ENCODE measurements at regions not wholly inside any gene's neighbourhood (a gene's known extent, or its start where the extent isn't known, plus 50 kb on each side); places are given as distances from the start of the nearest gene placed in this dataset.
"Not testable (repeated sequence)": the region's sequence is repeated elsewhere in the genome, so short reads cannot be mapped to it uniquely, and the experiment has no call there.

DNA sequence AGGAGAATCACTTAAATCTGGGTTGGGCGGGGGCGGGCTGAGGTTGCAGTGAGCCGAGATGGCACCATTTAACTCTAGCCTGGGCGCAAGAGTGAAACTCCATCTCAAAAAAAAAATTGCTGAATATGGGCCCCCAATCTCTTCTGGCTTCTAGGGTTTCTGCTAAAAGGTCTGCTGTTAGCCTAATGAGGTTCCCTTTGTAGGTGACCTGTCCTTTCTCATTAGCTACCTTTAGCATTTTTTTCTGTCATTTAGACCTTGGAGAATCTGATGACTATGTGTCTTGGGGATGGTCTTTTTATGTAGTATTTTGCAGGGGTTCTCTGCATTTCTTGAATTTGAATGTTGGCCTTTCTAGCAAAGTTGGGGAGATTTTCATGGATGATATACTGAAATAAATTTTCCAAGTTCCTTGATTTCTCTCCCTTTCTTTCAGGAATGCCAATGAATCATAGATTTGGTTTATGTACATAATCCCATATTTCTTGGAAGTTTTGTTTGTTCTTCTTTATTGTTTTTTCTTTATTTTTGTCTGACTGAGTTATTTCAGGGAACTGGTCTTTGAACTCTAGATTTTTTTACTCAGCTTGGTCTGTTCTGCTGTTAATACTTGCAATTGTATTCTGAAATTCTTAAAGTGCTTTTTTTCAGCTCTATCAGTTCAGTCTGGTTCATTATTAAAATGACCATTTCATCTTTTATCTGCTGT, 181.5 kb downstream of the TTC6 start:
- ChIA-PET POLR2A (no interaction called here), CTCF (no interaction called here)
- TF ChIP-seq ELF4 (IDR thresholded peaks at IDR 0.05) (no peak), SP1 (IDR thresholded peaks at IDR 0.05) (no peak), ARNT (IDR thresholded peaks at IDR 0.05) (no peak), TARDBP (IDR thresholded peaks at IDR 0.05) (no peak), L3MBTL2 (conservative IDR thresholded peaks at IDR 0.05) (no peak), NFRKB (IDR thresholded peaks at IDR 0.05) (no peak), CTBP1 (IDR thresholded peaks at IDR 0.05; ENCODE audit: borderline replicate concordance) (no peak), FOXM1 (IDR thresholded peaks at IDR 0.05; ENCODE audit: borderline replicate concordance) (no peak), LEF1 (IDR thresholded peaks at IDR 0.05; ENCODE audit: borderline replicate concordance) (no peak), FOXA1 (IDR thresholded peaks at IDR 0.05) (no peak), SUZ12 (IDR thresholded peaks at IDR 0.05) (no peak), ZNF384 (IDR thresholded peaks at IDR 0.05) (no peak)
- TF ChIP-seq, protein P1, sequence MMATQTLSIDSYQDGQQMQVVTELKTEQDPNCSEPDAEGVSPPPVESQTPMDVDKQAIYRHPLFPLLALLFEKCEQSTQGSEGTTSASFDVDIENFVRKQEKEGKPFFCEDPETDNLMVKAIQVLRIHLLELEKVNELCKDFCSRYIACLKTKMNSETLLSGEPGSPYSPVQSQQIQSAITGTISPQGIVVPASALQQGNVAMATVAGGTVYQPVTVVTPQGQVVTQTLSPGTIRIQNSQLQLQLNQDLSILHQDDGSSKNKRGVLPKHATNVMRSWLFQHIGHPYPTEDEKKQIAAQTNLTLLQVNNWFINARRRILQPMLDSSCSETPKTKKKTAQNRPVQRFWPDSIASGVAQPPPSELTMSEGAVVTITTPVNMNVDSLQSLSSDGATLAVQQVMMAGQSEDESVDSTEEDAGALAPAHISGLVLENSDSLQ (IDR thresholded peaks at IDR 0.05): no peak
- no peak for DNase-seq (ENCODE audit: extremely low spot score)

DNA sequence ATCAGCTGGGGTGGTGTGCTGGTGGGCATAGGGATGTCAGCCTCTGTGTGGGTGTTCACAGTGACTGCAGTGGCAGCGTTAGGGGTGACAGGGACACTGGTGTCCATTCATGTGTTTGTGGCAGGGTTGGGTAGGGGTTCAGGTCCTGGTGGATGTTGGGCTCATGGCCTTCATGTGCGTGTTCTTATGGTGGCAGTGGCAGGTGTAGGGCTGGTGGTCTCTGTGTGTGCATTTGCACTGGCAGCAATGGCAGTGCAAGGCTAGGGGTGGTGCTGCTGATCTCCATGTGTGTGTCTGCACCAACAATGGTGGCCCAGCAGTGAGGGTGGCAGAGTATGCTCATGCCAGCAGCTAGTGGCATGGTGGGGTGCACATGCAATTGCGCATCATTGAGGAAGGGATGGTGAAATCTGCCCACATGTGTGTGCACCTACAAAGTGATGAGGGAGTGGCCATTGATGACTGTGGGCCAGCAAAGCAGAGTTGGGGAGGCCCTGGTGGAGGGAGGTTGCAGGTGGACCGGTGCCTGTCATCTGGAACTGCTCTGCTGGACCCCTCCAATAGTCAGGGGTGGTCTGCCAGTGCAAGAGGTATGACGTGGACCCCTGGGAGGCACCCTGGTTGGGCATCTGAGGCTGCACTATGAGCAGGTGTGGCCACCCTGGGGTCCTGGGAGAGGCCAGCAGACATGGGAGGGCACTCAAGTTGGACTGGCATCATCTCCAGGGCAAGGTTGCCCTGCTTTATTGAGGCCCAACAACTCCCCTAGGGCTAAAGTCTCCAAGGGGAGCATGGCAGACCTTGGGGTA, 182.9 kb downstream of the TTC6 start:
- no peak for DNase-seq (ENCODE audit: extremely low spot score)
- TF ChIP-seq NFRKB (IDR thresholded peaks at IDR 0.05) (no peak), TARDBP (IDR thresholded peaks at IDR 0.05) (no peak), FOXM1 (IDR thresholded peaks at IDR 0.05; ENCODE audit: borderline replicate concordance) (no peak)
- TF ChIP-seq, protein P1 (IDR thresholded peaks at IDR 0.05): no peak
- CTCF ChIA-PET: no interaction called here
- POLR2A ChIA-PET: no interaction called here

DNA sequence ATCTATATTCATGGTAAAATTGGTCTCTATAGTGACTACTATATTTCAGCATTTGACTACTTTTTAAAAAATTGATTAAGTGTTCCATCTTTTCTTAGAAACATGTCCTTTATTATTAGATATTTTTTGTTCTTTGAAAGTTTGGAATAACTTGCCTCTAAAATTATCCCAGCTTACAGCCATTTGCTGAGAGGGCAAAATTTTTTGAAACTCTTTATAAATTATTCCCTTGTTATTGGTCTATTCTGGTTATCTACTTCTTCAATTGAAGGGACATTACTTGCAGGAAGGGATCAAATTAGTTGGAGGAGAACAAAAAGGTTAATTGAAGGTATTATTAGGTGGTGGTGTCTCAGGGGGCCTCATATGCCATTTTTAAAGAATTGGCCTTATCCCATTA, 184.1 kb downstream of the TTC6 start:
- ChIA-PET POLR2A (no interaction called here), CTCF (no interaction called here)
- DNase-seq (ENCODE audit: extremely low spot score): no peak
- TF ChIP-seq SP1 (IDR thresholded peaks at IDR 0.05) (no peak), ARNT (IDR thresholded peaks at IDR 0.05) (no peak), NFRKB (IDR thresholded peaks at IDR 0.05) (no peak), SUZ12 (IDR thresholded peaks at IDR 0.05) (no peak)

DNA sequence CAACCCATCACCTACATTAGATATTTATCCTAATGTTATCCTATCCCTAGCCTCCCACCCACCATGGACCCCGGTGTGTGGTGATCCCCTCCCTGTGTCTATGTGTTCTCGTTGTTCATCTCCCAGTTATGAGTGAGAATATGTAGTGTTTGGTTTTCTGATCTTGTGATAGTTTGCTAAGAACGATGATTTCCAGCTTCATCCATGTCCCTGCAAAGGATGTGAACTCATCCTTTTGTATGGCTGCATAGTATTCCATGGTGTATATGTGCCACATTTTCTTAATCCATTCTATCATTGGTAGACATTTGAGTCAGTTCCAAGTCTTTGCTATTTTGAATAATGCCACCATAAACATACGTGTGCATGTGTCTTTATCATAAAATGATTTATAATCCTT, 185.3 kb downstream of the TTC6 start:
- DNase-seq (ENCODE audit: extremely low spot score); POLR2A ChIA-PET; CTCF ChIA-PET: not testable (repeated sequence)

DNA sequence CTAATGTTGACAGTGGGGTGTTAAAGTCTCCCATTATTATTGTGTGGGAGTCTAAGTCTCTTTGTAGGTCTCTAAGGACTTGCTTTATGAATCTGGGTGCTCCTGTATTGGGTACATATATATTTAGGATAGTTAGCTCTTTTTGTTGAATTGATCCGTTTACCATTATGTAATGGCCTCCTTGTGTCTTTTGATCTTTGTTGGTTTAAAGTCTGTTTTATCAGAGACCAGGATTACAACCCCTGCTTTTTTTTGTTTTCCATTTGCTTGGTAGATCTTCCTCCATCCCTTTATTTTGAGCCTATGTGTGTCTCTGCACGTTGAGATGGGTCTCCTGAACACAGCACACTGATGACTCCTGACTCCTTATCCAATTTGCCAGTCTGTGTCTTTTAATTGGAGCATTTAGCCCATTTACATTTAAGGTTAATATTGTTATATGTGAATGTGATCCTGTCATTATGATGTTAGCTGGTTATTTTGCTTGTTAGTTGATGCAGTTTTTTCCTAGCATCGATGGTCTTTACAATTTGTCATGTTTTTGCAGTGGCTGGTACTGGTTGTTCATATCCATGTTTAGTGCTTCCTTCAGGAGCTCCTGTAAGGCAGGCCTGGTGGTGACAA, 188.9 kb downstream of the TTC6 start:
- POLR2A ChIA-PET; DNase-seq (ENCODE audit: extremely low spot score); CTCF ChIA-PET: not testable (repeated sequence)

DNA sequence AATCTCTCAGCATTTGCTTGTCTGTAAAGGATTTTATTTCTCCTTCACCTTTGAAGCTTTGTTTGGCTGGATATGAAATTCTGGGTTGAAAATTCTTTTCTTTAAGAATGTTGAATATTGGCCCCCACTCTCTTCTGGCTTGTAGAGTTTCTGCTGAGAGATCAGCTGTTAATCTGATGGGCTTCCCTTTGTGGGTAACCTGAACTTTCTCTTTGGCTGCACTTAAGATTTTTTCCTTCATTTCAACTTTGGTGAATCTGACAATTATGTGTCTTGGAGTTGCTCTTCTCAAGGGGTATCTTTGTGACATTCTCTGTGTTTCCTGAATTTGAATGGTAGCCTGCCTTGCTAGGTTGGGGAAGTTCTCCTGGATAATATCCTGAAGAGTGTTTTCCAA, 189.4 kb downstream of the TTC6 start:
- CTCF ChIA-PET; DNase-seq (ENCODE audit: extremely low spot score); POLR2A ChIA-PET: not testable (repeated sequence)

DNA sequence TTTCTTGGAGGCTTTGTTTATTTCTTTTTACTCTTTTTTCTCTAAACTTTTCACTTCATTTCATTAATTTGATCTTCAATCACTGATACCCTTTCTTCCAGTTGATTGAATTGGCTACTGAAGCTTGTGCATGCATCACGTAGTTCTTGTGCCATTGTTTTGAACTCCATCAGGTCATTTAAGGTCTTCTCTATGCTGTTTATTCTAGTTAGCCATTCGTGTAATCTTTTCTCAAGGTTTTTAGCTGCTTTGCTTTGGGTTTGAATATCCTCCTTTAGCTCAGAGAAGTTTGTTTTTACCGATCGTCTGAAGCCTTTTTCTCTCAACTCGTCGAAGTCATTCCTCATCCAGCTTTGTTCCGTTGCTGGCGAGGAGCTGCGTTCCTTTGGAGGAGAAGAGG, 189.9 kb downstream of the TTC6 start:
- POLR2A ChIA-PET; DNase-seq (ENCODE audit: extremely low spot score); CTCF ChIA-PET: not testable (repeated sequence)

DNA sequence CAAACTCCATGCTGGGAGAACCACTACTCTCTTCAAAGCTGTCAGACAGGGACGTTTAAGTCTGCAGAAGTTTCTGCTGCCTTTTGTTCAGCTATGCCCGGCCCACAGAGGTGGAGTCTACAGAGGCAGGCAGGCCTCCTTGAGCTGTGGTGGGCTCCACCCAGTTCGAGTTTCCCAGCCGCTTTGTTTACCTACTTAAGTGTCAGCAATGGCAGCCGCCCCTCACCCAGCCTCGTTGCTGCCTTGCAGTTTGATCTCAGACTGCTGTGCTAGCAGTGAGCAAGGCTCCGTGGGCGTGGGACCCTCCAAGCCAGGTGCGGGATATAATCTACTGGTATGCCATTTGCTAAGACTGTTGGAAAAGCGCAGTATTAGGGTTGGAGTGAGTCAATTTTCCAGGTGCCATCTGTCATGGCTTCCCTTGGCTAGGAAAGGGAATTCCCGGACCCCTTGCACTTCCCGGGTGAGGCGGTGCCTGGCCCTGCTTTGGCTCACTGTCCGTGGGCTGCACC, 190.7 kb downstream of the TTC6 start:
- DNase-seq (ENCODE audit: extremely low spot score); POLR2A ChIA-PET; CTCF ChIA-PET: not testable (repeated sequence)

DNA sequence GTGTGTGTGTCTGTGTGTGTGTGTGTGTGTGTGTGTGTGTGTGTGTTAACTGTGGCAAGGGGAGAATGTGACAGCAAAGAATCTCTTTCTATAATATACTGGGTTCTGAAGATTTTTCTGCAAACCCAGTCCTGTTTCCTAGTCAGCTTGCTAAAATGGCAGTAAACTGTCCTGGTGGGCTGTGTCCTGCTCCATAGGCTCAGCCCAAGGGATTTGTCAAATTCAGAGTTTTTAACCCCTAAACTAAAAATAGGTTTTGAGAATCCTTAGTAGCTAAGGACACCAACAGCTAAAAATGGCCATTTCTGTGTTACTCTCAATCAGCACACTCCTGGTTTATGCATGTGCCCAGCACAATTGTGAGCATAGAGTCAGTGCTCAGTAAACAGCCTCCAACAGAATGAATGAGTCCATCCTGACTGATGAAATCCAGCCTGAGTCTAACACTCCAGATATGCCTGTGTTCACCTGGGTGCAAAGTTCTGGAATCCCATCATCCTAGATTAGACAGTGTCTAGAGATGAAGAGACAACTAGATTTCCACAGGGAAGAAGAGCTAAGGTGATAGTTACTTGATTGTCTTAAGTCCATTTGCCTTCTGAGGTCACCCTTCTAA, 192.6 kb downstream of the TTC6 start:
- TF ChIP-seq SP1 (IDR thresholded peaks at IDR 0.05): no peak
- TF ChIP-seq HDGF (IDR thresholded peaks at IDR 0.05; ENCODE audit: borderline replicate concordance): no peak
- TF ChIP-seq, protein P1 (IDR thresholded peaks at IDR 0.05): no peak
- no peak for TF ChIP-seq FOXA1 (IDR thresholded peaks at IDR 0.05)
- TF ChIP-seq ZNF384 (IDR thresholded peaks at IDR 0.05): no peak
- no peak for TF ChIP-seq NFRKB (IDR thresholded peaks at IDR 0.05)
- no peak for TF ChIP-seq ELF4 (IDR thresholded peaks at IDR 0.05)
- no peak for TF ChIP-seq LEF1 (IDR thresholded peaks at IDR 0.05; ENCODE audit: borderline replicate concordance)
- no peak for TF ChIP-seq SUZ12 (IDR thresholded peaks at IDR 0.05)
- no peak for TF ChIP-seq TARDBP (IDR thresholded peaks at IDR 0.05)
- no peak for TF ChIP-seq BHLHE40 (IDR thresholded peaks at IDR 0.05; ENCODE audit: borderline replicate concordance)
- TF ChIP-seq CTBP1 (IDR thresholded peaks at IDR 0.05; ENCODE audit: borderline replicate concordance): no peak
- no peak for TF ChIP-seq FOXM1 (IDR thresholded peaks at IDR 0.05; ENCODE audit: borderline replicate concordance)
- POLR2A ChIA-PET: no interaction called here

More for the DNA sequence above, 192.6 kb downstream of the TTC6 start:
- CTCF ChIA-PET: interaction anchor here (0.7 kb wide), 1 partner anchor 558 kb away, joined by 3 read pairs; no protein-coding TSS in a partner anchor
- DNase-seq (ENCODE audit: extremely low spot score): no peak

Data from HEK293T (cell line).